ENCODE measurements at regions not wholly inside any gene's neighbourhood (a gene's known extent, or its start where the extent isn't known, plus 50 kb on each side); places are given as distances from the start of the nearest gene placed in this dataset.

DNA sequence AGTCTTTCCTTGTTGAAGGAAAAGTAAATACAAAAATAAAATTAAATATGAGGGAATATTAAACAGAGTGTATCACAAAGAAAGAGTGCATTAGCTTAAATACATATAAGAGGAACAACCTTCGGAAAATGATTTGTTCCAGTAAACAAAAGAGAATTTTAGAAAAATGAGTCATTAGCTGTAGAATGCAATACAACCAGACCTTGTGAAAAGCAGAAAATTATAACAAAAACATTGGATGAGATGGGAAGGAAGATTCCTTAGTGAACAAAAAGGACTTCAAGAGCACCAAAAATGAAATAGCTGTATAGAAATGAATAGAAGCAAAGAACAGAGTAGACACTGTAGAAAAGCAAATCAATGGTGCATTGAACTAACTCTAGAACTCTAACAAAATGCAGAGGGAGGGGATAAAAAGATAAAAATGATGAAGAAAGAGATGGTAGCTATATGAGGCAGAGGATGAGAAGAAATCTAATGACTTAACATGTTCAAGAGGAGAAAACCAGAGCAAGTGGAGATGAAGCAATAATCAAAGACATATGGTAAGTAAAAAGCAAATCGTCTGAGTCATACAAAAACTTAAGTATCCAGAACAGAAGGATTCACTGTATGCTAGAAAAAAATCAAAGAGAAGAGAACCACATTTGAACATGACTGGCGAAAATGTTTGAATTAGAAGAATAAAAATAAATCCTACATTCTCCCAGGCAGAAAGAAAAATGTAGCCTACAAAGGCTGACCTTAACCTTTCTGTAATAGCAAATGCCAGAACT is 190.5 kb downstream of the TMEM26 start:
- TF ChIP-seq, protein P1, sequence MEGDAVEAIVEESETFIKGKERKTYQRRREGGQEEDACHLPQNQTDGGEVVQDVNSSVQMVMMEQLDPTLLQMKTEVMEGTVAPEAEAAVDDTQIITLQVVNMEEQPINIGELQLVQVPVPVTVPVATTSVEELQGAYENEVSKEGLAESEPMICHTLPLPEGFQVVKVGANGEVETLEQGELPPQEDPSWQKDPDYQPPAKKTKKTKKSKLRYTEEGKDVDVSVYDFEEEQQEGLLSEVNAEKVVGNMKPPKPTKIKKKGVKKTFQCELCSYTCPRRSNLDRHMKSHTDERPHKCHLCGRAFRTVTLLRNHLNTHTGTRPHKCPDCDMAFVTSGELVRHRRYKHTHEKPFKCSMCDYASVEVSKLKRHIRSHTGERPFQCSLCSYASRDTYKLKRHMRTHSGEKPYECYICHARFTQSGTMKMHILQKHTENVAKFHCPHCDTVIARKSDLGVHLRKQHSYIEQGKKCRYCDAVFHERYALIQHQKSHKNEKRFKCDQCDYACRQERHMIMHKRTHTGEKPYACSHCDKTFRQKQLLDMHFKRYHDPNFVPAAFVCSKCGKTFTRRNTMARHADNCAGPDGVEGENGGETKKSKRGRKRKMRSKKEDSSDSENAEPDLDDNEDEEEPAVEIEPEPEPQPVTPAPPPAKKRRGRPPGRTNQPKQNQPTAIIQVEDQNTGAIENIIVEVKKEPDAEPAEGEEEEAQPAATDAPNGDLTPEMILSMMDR (conservative IDR thresholded peaks at IDR 0.05 in 1 of 2, IDR thresholded peaks at IDR 0.05 in 1 of 2; ENCODE audit: low read depth in 1 of 2, low read length in 2 of 2) = no peak
- no peak for TF ChIP-seq EZH2 (IDR thresholded peaks at IDR 0.05; ENCODE audit: low read length, missing control alignments)

Measured in fibroblast of lung (primary cell).